ENCODE measurements at regions not wholly inside any gene's neighbourhood (a gene's known extent, or its start where the extent isn't known, plus 50 kb on each side); places are given as distances from the start of the nearest gene placed in this dataset.

DNA sequence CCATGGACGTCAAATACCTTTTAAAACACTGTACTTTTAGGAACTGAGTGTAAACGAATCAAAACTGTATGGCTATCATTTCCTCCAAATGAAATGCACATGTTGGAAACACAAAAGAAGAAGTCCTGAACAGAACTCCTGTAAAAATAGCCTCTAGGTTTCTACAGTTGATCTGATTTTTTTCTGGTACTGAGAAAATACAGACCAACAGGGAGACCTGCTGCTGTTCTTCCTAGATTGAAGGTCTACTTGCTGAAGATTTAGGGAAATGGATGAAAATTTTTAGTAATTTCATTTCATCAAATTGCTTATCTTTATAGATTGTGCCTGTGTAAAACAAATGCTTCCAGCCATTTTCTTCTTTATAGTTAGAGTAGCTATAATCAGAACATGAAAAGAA is 520.4 kb downstream of the SLITRK6 start:
- no peak for DNase-seq

DNA sequence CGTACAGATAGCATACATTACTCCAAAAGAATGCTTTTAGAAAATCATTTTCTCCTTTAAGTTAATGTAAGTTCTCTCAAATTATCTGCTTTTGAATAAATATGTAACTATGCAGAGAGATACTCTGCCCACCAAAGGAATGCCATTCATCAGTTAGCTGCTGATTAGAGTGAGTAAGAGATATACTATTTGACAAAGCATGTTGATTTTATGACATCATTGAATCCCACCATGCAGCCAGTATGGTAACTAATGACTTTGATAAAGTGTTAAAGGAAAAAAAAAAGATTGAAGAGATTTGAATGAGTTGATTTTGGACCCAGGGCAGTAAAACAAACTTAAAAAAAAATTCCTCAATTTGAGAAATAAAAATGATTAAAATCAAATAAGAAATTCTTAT is 521.5 kb downstream of the SLITRK6 start:
- no peak for DNase-seq

- DNase-seq, result no peak
Measured at GRCh38 chr13:85266771-85267170, 532.4 kb downstream of the SLITRK6 start.

DNA sequence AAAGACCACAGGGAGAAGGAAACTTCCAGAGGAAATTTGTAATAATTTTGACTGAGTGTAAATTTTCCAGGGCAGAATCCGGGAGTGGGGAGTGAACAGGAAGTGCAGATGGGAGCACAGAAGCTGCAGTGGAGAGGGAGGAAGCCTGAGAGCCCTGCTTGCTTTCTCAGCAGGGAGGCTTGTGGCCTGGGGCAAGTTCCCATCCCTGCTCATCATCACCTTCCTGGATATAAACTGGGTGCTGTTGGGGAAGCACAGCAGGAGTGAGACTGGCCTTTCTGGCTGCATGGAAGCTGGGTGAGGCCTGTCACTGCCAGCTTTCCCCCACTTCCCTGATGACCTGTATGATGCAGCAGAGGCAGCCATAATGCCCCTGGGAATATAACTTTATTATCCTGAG is 532.9 kb downstream of the SLITRK6 start:
- DNase-seq, result no peak

DNA sequence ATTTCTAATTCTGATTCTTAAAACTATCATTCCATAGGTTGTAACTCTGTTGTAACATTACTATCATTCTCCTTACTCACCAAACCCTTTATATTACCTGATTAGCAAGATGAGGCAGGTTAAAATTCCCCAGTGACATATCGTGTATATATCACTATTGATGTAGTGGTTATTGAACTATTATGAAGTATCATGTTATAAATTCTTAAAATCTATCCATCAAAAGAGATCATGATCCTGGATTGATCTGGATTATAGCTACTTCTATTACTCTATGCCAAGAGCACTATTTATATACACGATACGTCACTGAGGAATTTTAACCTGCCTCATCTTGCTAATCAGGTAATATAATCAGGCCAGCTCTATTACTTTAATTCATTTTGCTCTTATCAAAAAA is 533.9 kb downstream of the SLITRK6 start:
- no peak for DNase-seq

GRCh38 chr13:85262499-85262898 is 536.7 kb downstream of the SLITRK6 start:
- DNase-seq, result no peak

- DNase-seq, result no peak
Measured at GRCh38 chr13:85261757-85262346, 537.4 kb downstream of the SLITRK6 start.

DNA sequence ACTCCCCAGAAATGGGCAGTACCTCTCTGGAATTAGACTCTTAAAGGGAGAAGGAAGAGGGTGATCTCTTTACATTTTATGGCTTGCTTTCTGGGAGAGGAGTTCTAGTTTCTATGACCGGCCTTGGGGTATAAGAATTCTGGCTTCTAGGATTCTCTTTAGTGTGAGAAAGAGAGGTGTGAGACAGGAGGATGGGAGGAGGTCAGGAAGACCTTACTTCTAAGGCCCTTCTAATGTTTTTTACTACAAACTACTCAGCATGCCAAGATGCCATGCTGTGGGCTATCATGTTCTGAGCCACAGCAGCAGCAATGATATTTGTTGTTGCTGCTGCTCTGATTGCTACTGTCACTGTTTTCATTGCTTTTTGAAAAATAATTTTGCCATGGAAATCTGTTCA is 538.3 kb downstream of the SLITRK6 start:
- no peak for DNase-seq

- no peak for DNase-seq
Measured at GRCh38 chr13:85255978-85256377, 543.2 kb downstream of the SLITRK6 start.

DNA sequence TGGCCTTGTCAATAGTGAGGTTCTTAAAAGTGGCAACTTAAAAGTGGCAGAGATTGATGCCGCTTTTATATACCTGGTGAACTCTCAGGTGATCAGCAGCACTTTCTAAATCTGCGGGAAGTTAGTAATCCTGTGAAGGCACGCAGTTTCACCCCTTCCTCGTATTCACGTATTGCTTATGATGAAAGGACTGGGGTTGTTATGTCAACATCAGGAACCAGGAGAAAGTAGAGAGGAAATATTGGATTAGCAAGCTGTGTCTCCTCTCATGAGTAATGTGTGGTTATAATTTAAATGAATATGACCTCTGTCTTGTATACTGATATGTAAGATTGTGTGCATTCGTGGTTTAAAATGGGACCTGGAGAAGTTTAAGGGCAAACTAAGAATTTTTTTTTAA is 544.6 kb downstream of the SLITRK6 start:
- DNase-seq, result no peak

DNA sequence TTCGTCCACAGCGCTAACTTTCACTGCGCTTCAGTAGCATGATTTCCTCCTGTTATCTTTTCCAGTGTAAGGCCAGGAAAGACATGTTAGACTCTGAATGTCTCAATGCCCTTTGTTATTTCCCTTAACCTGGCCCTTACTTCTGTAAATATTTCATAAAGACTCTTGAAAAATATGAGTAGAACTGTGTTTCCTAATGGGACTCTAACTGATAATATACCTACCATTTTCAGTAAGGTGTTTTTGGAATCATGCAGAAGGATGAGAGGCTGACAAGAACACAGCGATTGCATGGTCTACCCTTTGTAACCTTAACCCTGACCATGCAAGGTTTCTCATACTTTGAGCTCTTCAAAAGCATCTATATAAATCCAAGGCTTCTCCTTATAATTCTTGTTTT is 550.1 kb downstream of the SLITRK6 start:
- DNase-seq, result no peak

DNA sequence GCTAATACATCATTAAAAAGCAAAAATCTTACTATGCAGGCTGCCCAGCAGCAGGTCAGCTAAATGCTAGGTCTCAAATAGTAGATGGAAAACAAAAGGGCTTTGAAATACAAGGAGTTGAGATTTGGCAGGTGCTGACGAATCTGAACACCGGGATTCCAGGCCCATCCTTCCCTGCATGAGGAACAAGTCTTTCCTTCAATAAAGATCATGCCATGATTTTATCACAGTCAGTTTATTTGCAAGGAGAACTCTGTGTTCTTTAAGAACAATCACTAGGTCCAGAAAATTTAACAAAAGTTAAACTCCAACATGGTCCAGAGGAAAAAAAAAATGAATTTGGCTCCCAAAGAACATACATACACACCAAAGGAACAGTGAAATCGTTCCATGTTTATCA is 551.4 kb downstream of the SLITRK6 start:
- DNase-seq, result no peak

- DNase-seq, result no peak
Measured at GRCh38 chr13:85243831-85244230, 555.4 kb downstream of the SLITRK6 start.

DNA sequence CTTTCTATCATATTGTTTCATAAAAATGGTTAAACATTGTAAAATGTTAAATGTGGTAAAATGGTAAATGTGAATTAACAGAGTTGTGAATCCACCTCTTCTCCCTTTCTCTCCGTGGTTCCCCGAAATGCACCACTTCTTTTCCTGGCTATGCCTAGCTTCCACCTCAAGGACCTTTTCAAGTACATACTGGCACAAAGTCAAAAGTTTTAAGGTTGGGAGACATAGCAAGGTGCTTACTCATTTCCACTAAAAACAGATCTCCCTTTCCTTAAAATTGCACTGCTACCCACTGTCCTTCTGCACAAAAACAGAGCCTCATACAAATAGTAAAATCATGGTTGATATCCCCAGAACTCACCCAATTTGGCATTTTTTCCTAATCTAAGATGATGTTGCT is 558.2 kb downstream of the SLITRK6 start:
- DNase-seq, result no peak

- DNase-seq, result no peak
Measured at GRCh38 chr13:85236413-85236812, 562.8 kb downstream of the SLITRK6 start.

GRCh38 chr13:85230691-85231093 is 568.5 kb downstream of the SLITRK6 start:
- DNase-seq, result no peak

GRCh38 chr13:85228692-85229091 is 570.5 kb downstream of the SLITRK6 start:
- no peak for DNase-seq

- no peak for DNase-seq
Measured at GRCh38 chr13:85223883-85224656, 575.1 kb downstream of the SLITRK6 start.

DNA sequence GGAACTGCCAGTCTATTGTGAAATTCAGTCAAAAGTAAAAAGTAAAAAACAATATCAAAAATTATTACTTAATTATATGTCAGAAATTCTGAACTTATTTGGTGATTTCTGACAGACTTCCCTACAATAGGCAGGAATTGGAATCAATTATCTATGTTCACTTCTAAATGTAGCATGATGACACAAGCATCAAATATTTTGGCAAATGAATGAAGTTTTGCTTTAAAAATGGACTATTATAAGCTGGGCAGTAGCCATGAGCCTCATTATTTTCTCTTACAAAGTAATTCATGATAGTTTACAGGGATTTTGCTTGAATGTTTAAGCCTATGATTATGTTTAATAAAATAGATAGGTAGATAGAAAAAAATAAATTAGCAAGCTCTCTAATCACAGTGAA is 582.6 kb downstream of the SLITRK6 start:
- DNase-seq, result no peak

- DNase-seq, result no peak
Measured at GRCh38 chr13:85212692-85213091, 586.5 kb downstream of the SLITRK6 start.

GRCh38 chr13:85204668-85205344 is 594.4 kb downstream of the SLITRK6 start:
- DNase-seq, result no peak

DNA sequence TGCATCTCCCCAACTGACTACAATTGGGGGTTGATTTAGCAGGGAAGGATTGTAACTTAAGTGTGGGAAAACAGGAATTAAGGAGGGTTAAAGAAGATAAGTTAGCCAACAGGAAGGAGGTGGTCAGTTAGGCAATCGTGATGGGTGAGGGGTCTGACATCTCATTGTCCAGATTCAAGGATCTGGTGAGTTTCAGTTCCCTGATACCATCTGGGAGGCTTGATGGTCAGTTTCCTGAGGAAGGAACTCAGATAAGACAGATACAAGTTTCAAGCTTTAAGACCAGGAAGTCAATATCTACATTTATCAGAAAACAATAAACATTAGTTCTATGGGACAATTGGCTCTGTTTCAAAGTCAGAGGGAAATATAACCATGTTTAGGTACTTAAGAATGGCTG is 601.8 kb downstream of the SLITRK6 start:
- no peak for DNase-seq

GRCh38 chr13:85194482-85194881 is 604.7 kb downstream of the SLITRK6 start:
- DNase-seq, result no peak

GRCh38 chr13:85191996-85192718 is 607.1 kb downstream of the SLITRK6 start:
- no peak for DNase-seq
